ENCODE measurements at regions not wholly inside any gene's neighbourhood (a gene's known extent, or its start where the extent isn't known, plus 50 kb on each side); places are given as distances from the start of the nearest gene placed in this dataset.

DNA sequence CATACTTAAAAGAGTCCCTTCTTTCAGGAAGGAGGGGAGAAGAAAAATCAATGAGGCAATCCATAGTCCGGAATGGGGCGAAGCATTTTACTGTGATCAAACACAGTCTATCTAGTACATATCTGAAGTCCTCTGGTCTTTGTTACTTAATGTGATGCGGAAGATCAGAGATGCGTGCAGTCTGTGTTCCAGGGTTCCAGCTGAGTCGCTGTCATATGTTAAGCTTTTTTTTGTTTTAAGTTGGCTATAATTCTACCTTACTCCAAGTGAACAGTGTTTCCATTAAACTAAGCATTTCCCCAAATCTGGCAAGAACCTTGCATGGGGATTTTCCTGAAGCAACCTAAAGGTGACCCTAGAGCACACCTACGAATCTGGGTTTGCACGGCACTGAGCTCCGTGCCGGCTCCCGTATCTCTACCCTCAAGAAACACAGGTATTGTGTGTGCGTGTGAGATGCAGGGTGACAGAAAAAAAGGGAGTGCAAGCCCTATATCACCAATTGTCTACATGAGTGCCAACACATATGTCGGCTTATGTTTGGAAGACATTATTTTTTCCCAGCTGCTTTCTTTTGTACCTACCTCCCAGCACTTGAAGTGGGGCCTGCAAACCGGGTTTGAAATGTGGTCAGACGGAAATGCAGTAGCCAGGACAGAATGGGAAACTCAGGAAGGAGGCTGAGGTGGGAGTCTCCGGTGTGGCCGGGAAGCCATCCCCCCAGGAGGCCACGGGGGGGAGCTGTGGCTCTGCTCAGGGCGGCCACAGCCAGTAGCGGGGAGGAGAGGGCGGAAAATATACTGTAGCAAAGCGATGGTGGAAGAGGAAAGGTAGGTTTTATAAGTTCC, 435.8 kb upstream of the MGMT start:
- TF ChIP-seq, protein P1, sequence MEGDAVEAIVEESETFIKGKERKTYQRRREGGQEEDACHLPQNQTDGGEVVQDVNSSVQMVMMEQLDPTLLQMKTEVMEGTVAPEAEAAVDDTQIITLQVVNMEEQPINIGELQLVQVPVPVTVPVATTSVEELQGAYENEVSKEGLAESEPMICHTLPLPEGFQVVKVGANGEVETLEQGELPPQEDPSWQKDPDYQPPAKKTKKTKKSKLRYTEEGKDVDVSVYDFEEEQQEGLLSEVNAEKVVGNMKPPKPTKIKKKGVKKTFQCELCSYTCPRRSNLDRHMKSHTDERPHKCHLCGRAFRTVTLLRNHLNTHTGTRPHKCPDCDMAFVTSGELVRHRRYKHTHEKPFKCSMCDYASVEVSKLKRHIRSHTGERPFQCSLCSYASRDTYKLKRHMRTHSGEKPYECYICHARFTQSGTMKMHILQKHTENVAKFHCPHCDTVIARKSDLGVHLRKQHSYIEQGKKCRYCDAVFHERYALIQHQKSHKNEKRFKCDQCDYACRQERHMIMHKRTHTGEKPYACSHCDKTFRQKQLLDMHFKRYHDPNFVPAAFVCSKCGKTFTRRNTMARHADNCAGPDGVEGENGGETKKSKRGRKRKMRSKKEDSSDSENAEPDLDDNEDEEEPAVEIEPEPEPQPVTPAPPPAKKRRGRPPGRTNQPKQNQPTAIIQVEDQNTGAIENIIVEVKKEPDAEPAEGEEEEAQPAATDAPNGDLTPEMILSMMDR (conservative IDR thresholded peaks at IDR 0.05; ENCODE audit: low read depth, low read length) = peak; percentile 82
- DNase-seq (ENCODE audit: low read depth) = no peak
- H3K4me3 ChIP-seq (ENCODE audit: low read length) = no peak overlapping the region

DNA sequence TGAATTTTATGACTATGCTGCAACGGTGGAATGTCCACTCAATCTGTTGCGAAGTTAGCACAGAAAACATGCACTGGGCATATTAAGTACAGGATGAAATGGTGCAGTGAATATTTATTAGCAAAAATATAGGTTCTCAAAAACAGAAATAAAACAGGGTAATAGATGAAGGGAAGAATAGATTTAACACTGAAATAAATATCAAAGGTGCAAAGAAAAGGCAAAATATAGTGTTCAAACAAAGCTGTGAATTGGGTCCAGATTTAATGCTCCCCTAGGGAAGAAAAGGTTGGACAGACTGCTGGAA, 435.2 kb upstream of the MGMT start:
- no peak for DNase-seq (ENCODE audit: low read depth)
- no peak overlapping the region for H3K4me3 ChIP-seq (ENCODE audit: low read length)
- TF ChIP-seq, protein P1 (conservative IDR thresholded peaks at IDR 0.05; ENCODE audit: low read depth, low read length) = no peak

DNA sequence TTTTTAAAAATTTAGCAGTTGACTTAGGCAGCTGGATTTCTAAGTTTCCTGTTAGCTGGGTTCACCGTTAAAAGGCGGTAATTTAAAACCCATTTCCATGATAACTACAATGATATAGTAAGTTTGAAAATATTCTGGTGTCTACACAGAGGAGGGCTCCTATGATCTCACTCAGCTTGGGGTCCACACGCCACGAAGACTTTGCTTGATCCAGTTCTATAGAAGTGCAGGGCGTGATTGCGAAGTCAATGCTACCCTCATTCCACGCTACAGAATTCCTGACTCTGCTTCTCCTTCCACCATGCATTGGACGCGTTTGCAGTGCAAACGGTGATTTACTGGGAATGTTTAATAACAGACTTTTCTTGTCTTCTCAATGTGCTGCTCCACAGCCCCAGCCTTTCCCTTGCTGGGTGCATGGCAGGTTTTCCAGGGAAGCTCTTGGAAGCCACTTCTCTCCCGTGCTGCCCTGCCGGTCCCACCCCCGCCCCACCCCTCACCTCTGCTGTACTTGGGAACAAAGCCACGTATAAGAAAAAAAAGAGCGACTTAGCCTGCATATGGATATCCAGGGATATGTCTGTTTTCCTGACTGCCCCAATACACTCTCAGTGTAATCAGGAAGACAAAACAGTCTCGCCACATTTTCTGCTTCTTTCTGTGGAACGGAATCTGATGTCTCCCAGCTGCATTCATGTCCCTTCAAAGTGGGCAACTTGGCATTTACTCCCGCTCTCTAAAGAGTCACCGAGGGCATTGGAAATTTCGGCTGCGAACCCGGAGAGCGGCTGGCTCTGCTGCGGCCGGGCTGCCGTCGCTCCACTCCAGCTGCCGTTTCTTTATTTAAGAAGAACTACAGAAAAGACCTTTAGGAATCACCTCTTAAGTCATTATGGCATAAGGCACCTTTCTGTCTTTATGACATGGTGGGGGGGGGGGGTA, 434.4 kb upstream of the MGMT start:
- no peak for DNase-seq (ENCODE audit: low read depth)
- no peak overlapping the region for H3K4me3 ChIP-seq (ENCODE audit: low read length)
- TF ChIP-seq, protein P1 (conservative IDR thresholded peaks at IDR 0.05; ENCODE audit: low read depth, low read length) = no peak

DNA sequence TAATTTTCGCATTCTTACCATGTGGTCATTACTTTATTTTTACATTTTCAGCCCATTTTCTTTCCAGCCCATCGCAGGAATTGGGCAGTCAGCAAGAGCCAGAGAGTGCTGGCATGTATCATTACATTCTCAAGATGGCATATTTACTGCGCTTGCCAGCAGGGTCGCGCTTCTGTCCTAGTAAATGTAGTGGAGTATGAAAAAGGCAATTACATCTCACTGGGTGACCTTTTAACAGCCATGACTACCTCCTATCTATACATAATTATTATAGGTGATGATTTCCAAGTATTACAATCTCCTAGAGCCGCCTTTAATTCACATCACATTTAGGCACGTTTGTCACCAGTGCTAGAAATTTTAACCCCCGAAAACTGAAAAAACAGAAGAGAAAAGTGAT, 433.7 kb upstream of the MGMT start:
- TF ChIP-seq, protein P1 (conservative IDR thresholded peaks at IDR 0.05; ENCODE audit: low read depth, low read length) = no peak
- no peak for DNase-seq (ENCODE audit: low read depth)
- no peak overlapping the region for H3K4me3 ChIP-seq (ENCODE audit: low read length)

DNA sequence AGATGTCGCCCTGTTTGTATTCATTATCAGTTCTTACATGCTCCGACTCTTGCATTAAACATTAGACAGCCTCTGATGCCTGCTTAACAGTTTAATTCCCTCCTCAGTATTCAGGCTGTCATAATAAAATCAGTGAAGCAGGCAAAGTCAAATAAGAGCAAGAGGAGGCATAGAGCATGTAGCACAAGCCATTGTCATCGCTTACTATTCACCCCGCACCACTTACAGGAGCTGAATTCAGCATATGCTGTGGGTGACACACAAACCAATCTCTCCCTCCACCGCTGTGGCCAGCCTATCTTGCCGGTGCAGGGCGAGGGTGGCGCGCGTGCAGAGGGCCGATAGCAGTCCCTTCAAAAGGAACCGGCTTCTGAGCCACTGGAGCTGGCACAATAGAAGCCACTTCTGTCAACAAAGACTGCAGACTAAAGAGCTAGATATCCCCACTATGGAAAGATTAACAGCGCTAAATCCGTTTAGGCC, 433.2 kb upstream of the MGMT start:
- DNase-seq (ENCODE audit: low read depth) = no peak
- no peak overlapping the region for H3K4me3 ChIP-seq (ENCODE audit: low read length)
- TF ChIP-seq, protein P1 (conservative IDR thresholded peaks at IDR 0.05; ENCODE audit: low read depth, low read length) = no peak

DNA sequence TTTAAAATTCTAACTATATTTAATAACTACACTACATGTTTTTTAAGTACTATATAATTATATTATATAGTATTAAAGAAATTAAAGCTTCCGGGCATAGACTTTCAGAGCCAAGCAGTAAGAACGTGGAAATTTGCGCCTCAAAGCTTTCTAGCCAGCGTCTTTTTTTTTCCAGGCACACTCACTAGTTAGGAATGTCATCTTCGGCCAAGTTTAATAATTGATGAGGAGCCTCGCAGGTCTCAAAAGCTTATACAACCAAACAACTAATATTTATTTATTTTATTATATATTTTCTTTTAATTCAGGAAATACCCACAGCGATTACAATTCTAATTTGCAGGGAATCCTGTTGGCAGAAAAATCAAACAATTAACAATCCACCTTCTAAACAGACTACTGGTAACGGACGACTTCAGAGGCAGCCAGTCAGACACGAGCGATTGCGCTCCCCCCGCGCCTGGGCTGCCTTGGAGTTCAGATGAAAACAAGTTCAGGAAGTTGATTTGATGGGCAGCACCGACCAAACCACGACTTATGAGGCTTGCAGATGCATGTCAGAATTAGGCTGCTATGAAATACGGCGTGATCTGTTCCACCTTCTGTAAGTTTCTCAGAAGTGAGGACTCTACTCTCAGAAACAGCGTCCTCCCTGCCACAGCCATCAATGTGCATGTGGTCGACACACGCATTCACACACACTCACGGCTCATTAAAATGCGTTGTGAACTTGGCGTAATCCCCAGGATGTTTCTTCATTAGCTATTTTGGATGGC, 431.8 kb upstream of the MGMT start:
- TF ChIP-seq, protein P1 (conservative IDR thresholded peaks at IDR 0.05; ENCODE audit: low read depth, low read length) = no peak
- no peak for DNase-seq (ENCODE audit: low read depth)
- no peak overlapping the region for H3K4me3 ChIP-seq (ENCODE audit: low read length)
